ENCODE measurements at regions not wholly inside any gene's neighbourhood (a gene's known extent, or its start where the extent isn't known, plus 50 kb on each side); places are given as distances from the start of the nearest gene placed in this dataset.

- TF ChIP-seq TCF12 (IDR thresholded peaks at IDR 0.05; ENCODE audit: low read depth, low read length) = no peak
- no peak for TF ChIP-seq HDAC2 (IDR thresholded peaks at IDR 0.05; ENCODE audit: borderline replicate concordance in 1 of 2, low read depth in 2 of 2, low read length in 2 of 2)
Measured at GRCh38 chr16:73231379-73231778, 183.5 kb upstream of the ZFHX3 start (continued).

Data from H1 (cell line).